ENCODE measurements at regions not wholly inside any gene's neighbourhood (a gene's known extent, or its start where the extent isn't known, plus 50 kb on each side); places are given as distances from the start of the nearest gene placed in this dataset.

DNA sequence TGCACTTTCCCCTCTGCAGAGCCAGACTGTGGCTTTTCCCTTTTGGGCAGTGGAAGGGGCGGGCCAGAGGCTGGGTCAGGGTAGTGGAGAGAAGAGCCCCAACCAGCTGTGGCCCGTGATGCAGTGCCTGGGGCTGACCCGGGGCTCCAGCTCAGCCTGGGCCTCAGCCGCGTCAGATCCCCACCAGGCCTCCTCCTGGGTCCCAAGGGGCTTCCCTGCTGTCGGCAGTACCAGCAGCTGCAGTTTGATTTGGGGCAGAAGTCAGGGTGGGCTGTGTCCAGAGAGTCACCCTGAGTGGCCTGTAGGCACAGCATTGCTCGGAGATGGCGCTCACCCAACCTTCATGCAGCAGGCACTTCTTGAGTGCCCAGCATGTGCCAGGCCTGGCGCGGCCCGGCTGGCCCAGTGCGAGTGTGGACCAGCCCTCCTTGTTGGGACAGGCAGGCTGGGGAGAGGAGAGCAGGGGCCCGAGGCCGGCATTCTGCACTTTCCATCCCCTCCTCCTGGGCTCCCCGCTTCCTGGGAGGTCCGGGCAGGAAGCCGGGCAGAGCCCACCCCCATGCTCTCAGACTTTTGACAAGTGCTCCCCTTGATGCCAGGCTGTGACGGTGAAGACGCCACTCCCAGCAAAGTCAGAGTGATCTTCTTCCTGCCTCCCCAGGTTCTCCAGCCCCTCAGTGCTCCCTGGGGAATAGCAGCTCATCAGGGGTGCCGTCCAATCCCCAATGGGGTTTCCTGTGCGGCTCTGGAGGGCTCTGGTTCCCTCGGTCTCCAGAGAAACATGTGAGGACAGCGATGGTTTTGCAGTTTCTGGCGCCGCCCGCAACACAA lies 88.3 kb upstream of the COL5A1 start:
- WGBS, 4 donors = 49 to 68% (median 63%) methylated on average over 19 to 26 of the region's 26 CpGs
- TF ChIP-seq, protein P1, sequence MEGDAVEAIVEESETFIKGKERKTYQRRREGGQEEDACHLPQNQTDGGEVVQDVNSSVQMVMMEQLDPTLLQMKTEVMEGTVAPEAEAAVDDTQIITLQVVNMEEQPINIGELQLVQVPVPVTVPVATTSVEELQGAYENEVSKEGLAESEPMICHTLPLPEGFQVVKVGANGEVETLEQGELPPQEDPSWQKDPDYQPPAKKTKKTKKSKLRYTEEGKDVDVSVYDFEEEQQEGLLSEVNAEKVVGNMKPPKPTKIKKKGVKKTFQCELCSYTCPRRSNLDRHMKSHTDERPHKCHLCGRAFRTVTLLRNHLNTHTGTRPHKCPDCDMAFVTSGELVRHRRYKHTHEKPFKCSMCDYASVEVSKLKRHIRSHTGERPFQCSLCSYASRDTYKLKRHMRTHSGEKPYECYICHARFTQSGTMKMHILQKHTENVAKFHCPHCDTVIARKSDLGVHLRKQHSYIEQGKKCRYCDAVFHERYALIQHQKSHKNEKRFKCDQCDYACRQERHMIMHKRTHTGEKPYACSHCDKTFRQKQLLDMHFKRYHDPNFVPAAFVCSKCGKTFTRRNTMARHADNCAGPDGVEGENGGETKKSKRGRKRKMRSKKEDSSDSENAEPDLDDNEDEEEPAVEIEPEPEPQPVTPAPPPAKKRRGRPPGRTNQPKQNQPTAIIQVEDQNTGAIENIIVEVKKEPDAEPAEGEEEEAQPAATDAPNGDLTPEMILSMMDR (IDR thresholded peaks at IDR 0.05) = no peak
- TF ChIP-seq POLR2A (IDR thresholded peaks at IDR 0.05) = no peak
- no peak overlapping the region for H3K27ac ChIP-seq
- H3K9me3 ChIP-seq = no peaks in the 10 kb centered on the region
- peaks cover 0 to 41% (median 10%) of the 10 kb centered on the region in 12 donors for H3K4me1 ChIP-seq
- DNase-seq = peak in 1 of 5 donors; percentile 27
- no peaks in the 10 kb centered on the region for H3K36me3 ChIP-seq
- H3K27me3 ChIP-seq = peaks cover 0 to 35% (median 2%) of the 10 kb centered on the region in 9 donors
- intact Hi-C loops (cut with DNase I) = no loop called here
- no peak overlapping the region for H3K4me3 ChIP-seq
- ATAC-seq = peak in 1 of 4 donors; percentile 30

DNA sequence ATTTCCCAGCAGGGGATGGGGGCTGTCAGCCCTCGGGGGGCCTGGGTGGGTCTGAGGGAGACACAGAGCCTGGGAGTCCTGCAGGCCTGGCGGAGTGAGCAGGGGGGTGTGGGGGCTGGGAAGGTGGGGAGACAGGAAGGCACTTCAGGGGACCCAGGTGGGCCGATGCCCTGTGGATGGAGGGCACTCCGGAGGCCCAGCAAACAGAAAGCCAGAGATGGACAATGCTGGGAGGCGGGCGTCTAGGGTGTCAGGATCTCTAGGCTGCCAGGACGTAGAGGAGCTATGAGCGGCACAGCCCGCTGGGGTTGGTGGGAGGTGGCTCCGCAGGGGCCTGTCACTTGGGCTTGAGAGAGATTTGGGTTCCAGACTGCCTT lies 87.6 kb upstream of the COL5A1 start:
- Histone ChIP-seq H3K9me3 (no peaks in the 10 kb centered on the region), H3K27me3 (peaks cover 0 to 32% (median 2%) of the 10 kb centered on the region in 9 donors), H3K4me3 (no peak overlapping the region), H3K4me1 (peaks cover 0 to 41% (median 10%) of the 10 kb centered on the region in 12 donors), H3K27ac (no peak overlapping the region), H3K36me3 (no peaks in the 10 kb centered on the region)
- no peak for DNase-seq
- TF ChIP-seq, protein P1 (IDR thresholded peaks at IDR 0.05) = no peak
- ATAC-seq = no peak
- intact Hi-C loops (cut with DNase I) = no loop called here
- WGBS, 4 donors = 80 to 86% (median 82%) methylated on average over 10 of the region's 10 CpGs

DNA sequence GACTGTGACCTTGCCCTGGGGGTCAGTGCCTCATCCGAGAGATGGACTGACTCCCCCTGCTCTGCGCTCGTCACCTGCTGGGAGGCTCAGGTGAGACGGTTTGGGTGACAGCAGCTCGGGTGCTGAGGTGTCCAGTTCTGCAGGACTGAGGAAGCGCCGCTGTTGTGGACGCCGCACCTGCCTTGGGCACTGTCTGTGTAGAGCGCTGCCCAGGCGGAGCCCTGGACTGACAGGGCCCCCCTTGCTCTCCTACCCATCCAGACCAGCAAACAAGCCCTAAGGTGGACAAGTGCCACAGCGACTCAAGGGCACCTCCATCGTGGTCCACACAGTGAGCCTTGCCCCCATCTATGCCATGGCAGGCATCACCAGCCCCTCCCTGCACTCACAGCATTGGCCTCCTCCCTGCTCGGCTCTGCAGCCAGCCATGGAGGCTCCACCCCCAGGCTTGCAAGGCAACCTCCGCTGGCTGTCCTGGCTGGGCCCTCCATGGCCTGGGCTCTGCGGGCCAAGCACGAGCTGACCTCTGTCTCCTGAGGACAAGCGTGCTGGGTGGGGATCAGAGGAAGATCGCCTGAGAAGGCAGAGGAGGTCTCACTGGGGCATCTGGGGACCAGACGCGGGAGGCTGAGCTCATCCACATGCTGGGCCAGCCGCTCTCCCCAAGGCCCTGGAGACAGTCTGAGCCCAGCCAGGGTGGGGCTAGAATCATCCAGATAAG lies 87.1 kb upstream of the COL5A1 start:
- no peak overlapping the region for H3K4me3 ChIP-seq
- no peaks in the 10 kb centered on the region for H3K9me3 ChIP-seq
- ATAC-seq = peak in 3 of 4 donors; percentile 25 to 49 (median 42)
- intact Hi-C loops (cut with DNase I) = no loop called here
- peaks cover 0 to 32% (median 2%) of the 10 kb centered on the region in 9 donors for H3K27me3 ChIP-seq
- peak overlapping the region in 2 of 12 donors; percentile 26 to 32 for H3K27ac ChIP-seq
- TF ChIP-seq, protein P1 (IDR thresholded peaks at IDR 0.05) = no peak
- no peak for TF ChIP-seq POLR2A (IDR thresholded peaks at IDR 0.05)
- peak in 2 of 5 donors; percentile 62 to 71 for DNase-seq
- H3K4me1 ChIP-seq = peaks cover 0 to 41% (median 10%) of the 10 kb centered on the region in 12 donors
- WGBS, 4 donors = 70 to 84% (median 73%) methylated on average over 11 to 22 of the region's 22 CpGs
- no peaks in the 10 kb centered on the region for H3K36me3 ChIP-seq

DNA sequence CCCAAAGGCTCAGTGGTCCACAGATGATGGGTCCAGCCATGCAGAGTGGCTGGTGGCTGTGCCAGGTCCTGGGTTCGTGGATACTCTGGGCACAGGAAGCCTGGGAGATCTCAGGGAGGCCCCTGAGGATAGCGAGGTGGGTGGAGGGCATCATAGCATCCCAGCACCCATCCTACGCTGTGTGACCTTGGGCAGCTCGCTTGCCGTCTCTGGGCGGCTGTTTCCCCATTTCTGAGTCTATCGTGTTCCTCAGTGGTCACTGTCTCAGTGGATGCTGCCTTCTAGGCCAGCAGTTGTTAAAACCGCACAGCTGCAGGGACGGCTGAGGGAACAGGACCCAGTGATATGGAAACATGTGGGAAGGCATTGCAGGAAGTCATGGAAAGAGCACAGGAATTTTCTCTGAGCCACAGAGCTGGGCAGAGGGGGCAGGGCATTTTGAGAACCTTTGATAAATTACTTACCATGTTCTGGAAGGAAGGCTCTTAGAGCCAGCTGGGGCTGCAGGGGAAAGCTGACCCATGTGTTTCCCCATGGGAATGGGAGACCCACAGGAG lies 86.4 kb upstream of the COL5A1 start:
- Histone ChIP-seq H3K4me3 (no peak overlapping the region), H3K27ac (peak overlapping the region in 1 of 12 donors; percentile 26), H3K27me3 (peaks cover 0 to 32% (median 2%) of the 10 kb centered on the region in 9 donors), H3K36me3 (no peaks in the 10 kb centered on the region), H3K4me1 (peaks cover 0 to 41% (median 10%) of the 10 kb centered on the region in 12 donors), H3K9me3 (no peaks in the 10 kb centered on the region)
- WGBS, 4 donors = 74 to 79% (median 76%) methylated on average over 5 to 9 of the region's 9 CpGs
- peak in 3 of 4 donors; percentile 6 to 21 (median 20) for ATAC-seq
- TF ChIP-seq POLR2A (IDR thresholded peaks at IDR 0.05) = no peak
- TF ChIP-seq, protein P1 (IDR thresholded peaks at IDR 0.05) = no peak
- intact Hi-C loops (cut with DNase I) = no loop called here
- DNase-seq = no peak

Measured in heart left ventricle (tissue), 16 donors.